Mesodermal cell (in vitro differentiated cells): ENCODE measurements at regions not wholly inside any gene's neighbourhood (a gene's known extent, or its start where the extent isn't known, plus 50 kb on each side); places are given as distances from the start of the nearest gene placed in this dataset.
"Not testable (repeated sequence)": the region's sequence is repeated elsewhere in the genome, so short reads cannot be mapped to it uniquely, and the experiment has no call there.

Experiments
- H3K27ac ChIP-seq: 2 replicates; pipeline ENCODE4 v1.7.0; 2013; ENCODE audit warnings: mild to moderate bottlenecking, low read depth, low read length, moderate library complexity; ENCODE audit not compliant: severe bottlenecking
- H3K36me3 ChIP-seq: 2 replicates; pipeline ENCODE4 v1.7.1; 2013; ENCODE audit warnings: mild to moderate bottlenecking, low read length, moderate library complexity; ENCODE audit not compliant: control insufficient read depth, insufficient read depth
- H3K4me1 ChIP-seq: one replicate; pipeline ENCODE4 v1.7.1; 2013; ENCODE audit warnings: mild to moderate bottlenecking, low read length; ENCODE audit not compliant: insufficient read depth, control insufficient read depth, poor library complexity, severe bottlenecking
- H3K4me3 ChIP-seq: 2 replicates; pipeline ENCODE4 v1.7.0; 2013; ENCODE audit warnings: low read length, control low read depth, mild to moderate bottlenecking; ENCODE audit not compliant: insufficient read depth, poor library complexity, severe bottlenecking; ENCODE audit errors: extremely low read depth
- H3K9me3 ChIP-seq: 2 replicates; pipeline ENCODE4 v1.7.1; 2013; ENCODE audit warnings: mild to moderate bottlenecking, low read length, moderate library complexity; ENCODE audit not compliant: control insufficient read depth
- WGBS, 2 experiments: methylation state at CpG; one replicate each; pipeline ENCODE4 v1.1.5; 2013; ENCODE audit warnings: missing lambda C conversion rate in 2 of 2; ENCODE audit not compliant: insufficient coverage in 2 of 2; 5-methylcytosine and 5-hydroxymethylcytosine counted together

DNA sequence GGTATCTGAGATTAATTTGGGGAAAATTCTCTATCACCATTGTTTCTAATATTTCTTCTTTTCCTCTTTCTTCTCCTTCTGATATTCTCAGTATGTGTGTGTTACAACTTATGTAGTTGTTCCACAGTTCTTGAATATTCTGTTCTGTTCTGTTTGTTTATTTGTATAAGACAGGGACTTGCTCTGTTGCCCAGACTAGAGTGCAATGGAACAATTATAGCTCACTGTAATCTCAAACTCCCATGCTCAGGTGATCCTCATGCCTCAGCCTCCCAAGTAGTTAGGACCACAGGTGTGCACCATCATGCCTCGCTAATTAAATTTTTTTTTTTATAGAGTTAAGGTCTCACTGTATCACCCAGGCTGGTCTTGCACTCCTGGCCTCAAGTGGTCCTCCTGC, 145.8 kb upstream of the TUT7 start:
- H3K9me3 ChIP-seq: no peaks in the 10 kb centered on the region
- H3K36me3 ChIP-seq: no peaks in the 10 kb centered on the region
- no peak overlapping the region for H3K4me3 ChIP-seq
- 80% methylated on average over 1 of the region's 1 CpG; no CpG with 5 or more reads in 1 of the 2 experiments for WGBS, 2 experiments
- H3K4me1 ChIP-seq: no peaks in the 10 kb centered on the region
- no peak overlapping the region for H3K27ac ChIP-seq

DNA sequence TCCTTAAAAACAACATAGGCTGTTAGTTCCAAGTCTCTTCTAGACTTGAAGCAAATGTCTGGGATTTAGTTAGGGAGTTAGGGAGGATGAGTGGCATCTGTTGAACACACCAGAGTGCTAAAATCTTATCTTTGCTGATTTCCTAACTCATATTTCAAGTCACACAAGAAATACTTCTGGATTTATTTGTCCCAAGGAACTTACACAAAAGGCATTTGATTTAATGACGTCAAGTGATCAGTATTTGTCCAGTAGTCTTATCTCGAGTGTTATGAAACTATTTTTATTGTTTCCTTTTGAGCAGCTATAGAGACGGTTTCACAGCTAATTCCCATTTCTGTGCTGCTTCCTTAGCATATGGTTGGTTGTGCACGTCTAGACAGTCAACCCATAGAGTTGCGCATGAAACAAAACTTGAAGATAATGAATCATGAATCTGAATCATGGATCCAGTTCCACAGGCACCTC, 140.5 kb upstream of the TUT7 start:
- Histone ChIP-seq H3K36me3 (no peaks in the 10 kb centered on the region), H3K9me3 (no peaks in the 10 kb centered on the region), H3K27ac (no peak overlapping the region), H3K4me1 (no peaks in the 10 kb centered on the region), H3K4me3 (no peak overlapping the region)
- 92 to 98% methylated on average over 4 to 5 of the region's 5 CpGs for WGBS, 2 experiments

DNA sequence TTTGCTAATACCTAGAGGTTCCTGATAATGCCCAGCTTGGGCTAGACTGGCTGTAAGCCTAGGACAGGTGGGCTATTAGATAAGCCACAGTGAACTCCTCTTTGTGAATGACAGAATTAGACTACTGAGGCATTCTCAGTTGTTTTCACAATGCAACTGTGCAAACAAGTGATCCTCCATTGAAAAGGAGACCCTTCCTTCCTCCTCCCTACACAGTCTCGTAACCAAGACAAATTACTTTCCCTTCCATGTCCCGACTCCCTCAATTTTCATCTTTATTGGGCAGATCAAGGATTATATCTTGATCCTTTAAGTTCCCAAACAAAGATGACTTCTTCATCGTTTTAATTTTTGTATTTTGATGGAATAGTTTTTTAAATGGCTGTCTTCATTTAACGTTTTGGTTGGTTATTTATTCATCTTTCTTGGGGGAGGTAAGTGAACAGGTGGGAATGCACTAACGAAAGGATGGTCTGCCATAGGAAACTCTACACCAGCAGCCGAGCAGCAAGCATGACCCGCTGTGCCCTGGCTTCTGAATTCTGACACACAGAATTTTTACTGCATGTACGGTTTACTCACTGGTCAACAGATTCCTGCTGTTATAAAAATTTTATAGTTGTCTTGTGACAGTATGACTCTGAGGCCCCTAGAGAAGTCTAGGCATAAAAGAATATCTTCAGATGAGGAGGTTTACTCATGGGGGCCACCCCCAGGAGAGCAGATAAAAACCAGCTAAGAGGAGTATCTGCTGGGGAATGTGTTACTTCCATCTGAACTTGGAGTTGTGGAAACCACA, 137.5 kb upstream of the TUT7 start:
- Histone ChIP-seq H3K27ac (no peak overlapping the region), H3K4me1 (no peaks in the 10 kb centered on the region), H3K4me3 (no peak overlapping the region), H3K9me3 (no peaks in the 10 kb centered on the region), H3K36me3 (no peaks in the 10 kb centered on the region)
- 79 to 87% methylated on average over 4 to 7 of the region's 8 CpGs for WGBS, 2 experiments

- H3K36me3 ChIP-seq: no peaks in the 10 kb centered on the region
- H3K9me3 ChIP-seq: no peaks in the 10 kb centered on the region
- no peak overlapping the region for H3K27ac ChIP-seq
- H3K4me3 ChIP-seq: no peak overlapping the region
- H3K4me1 ChIP-seq: no peaks in the 10 kb centered on the region
- WGBS, 2 experiments: 70 to 76% methylated on average over 4 to 7 of the region's 7 CpGs
Observed at GRCh38 chr9:86488794-86489193, 134.6 kb upstream of the TUT7 start.

DNA sequence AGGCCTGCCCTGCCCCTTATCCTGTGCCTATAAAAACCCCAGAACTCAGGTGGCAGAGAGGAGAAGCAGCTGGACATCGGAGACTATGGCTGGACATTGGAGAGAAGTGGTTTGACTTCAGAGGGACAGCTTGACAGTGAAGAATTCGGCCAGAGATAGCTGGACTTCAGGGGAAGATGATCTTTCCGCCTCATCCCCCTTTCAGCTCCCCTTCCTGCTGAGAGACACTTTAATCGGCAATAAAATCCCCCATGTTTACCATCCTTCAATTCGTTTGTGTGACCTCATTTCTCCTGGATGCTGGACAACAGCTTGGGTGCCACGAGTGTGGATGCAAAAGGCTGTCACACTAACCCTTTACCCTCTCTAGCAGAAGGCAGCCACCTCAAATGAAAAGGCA, 134.1 kb upstream of the TUT7 start:
- Histone ChIP-seq H3K9me3 (no peaks in the 10 kb centered on the region), H3K27ac (no peak overlapping the region), H3K4me1 (no peaks in the 10 kb centered on the region), H3K4me3 (no peak overlapping the region), H3K36me3 (no peaks in the 10 kb centered on the region)
- WGBS, 2 experiments: 84 to 90% methylated on average over 4 to 6 of the region's 6 CpGs

- Histone ChIP-seq H3K9me3 (no peaks in the 10 kb centered on the region), H3K4me3 (no peak overlapping the region), H3K36me3 (no peaks in the 10 kb centered on the region), H3K4me1 (no peaks in the 10 kb centered on the region), H3K27ac (no peak overlapping the region)
- 88 to 94% methylated on average over 2 of the region's 2 CpGs for WGBS, 2 experiments
Observed at GRCh38 chr9:86487838-86488233, 133.6 kb upstream of the TUT7 start.

DNA sequence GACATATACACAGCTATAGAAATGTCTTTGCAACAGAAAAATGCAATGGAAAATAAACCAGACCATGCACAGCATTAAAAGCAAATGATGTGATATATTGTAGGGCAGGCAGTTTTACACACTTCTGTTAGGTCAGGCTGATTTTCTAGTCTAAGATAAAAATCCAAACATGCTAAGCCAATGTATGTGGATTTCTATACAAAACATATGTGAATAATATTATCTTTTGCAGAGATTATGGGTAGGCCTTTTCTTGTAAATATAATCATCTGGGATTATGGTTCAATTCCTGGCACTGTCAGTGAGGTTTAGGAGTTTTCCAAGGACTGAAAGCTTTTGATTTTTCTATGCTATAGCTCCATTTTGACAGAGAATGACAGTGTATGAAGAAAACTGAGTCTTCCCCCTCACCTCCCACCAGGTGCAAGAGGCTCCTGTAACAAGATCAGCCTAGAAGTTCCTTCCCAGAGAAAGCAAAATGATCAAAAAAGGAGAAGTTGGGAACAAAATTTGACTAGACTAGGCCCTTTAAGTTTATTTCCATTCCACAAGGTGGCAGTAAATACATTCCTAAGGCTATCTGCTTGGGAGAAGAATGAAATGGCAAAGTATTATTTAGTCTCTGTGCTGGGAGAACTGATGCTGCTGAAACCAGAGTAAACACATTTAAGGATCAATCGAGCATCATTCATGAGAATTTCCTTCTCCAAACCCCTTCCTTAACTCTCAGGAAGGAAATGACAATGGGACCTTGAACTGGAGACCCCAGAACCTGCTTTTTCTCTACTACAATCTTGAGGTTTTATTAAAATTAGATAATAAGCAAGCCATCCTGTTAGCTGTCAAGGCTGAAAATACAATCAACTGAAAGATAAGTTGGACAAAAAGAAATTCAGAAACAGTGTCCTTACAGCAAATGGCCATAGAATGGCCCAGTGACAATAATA, 133.0 kb upstream of the TUT7 start:
- Histone ChIP-seq H3K36me3 (no peaks in the 10 kb centered on the region), H3K4me1 (no peaks in the 10 kb centered on the region), H3K4me3 (no peak overlapping the region), H3K9me3 (no peaks in the 10 kb centered on the region), H3K27ac (no peak overlapping the region)
- no CpG with 5 or more reads among the region's 1 CpG for WGBS, 2 experiments

- Histone ChIP-seq H3K4me1 (no peaks in the 10 kb centered on the region), H3K27ac (no peak overlapping the region), H3K4me3 (no peak overlapping the region), H3K9me3 (no peaks in the 10 kb centered on the region), H3K36me3 (no peaks in the 10 kb centered on the region)
- WGBS, 2 experiments: 88 to 89% methylated on average over 2 to 5 of the region's 5 CpGs
Observed at GRCh38 chr9:86485359-86485758, 131.1 kb upstream of the TUT7 start.

DNA sequence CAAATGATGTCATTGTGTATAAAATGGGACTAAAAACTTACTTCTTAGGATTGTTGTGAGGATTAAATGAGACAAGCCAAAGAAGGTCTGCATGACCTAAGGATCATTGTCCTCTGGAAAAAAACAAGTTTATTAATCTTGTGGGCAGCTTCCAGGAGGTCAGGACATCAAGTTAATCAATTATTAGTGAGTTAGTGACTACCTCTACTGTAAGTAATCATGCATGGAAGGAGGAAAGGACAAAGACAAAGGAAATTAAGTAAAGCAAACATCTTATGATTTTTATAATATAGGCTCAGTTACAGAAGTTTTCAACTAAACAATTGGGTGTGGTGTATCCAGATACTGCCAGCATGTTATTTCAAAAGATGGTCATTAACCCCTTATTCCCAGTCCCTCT, 129.3 kb upstream of the TUT7 start:
- Histone ChIP-seq H3K4me1 (no peaks in the 10 kb centered on the region), H3K27ac (no peak overlapping the region), H3K9me3 (no peaks in the 10 kb centered on the region), H3K36me3 (no peaks in the 10 kb centered on the region), H3K4me3 (no peak overlapping the region)

- Histone ChIP-seq H3K9me3 (no peaks in the 10 kb centered on the region), H3K27ac (no peak overlapping the region), H3K36me3 (no peaks in the 10 kb centered on the region), H3K4me1 (no peaks in the 10 kb centered on the region), H3K4me3 (no peak overlapping the region)
- WGBS, 2 experiments: 100% methylated on average over 2 of the region's 3 CpGs; no CpG with 5 or more reads in 1 of the 2 experiments
Observed at GRCh38 chr9:86481466-86481865, 127.3 kb upstream of the TUT7 start.

DNA sequence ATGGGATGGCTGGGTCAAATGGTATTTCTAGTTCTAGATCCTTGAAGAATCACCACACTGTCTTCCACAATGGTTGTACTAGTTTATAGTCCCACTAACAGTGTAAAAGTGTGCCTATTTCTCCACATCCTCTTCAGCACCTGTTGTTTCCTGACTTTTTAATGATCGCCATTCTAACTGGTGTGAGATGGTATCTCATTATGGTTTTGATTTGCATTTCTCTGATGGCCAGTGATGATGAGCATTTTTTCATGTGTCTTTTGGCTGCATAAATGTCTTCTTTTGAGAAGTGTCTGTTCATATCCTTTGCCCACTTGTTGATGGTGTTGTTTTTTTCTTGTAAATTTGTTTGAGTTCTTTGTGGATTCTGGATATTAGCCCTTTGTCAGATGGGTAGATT, 121.0 kb upstream of the TUT7 start:
- not testable (repeated sequence) for H3K27ac ChIP-seq, H3K4me1 ChIP-seq, H3K9me3 ChIP-seq, H3K4me3 ChIP-seq, H3K36me3 ChIP-seq
- WGBS, 2 experiments: no CpG with 5 or more reads among the region's 1 CpG
